GM12872 (cell line): ENCODE measurements at regions not wholly inside any gene's neighbourhood (a gene's known extent, or its start where the extent isn't known, plus 50 kb on each side); places are given as distances from the start of the nearest gene placed in this dataset.

Source experiments
- CTCF ChIP-seq: IDR thresholded peaks from 3 replicates; pipeline ENCODE4 v1.5.1; 2011; ENCODE audit warnings: low read depth, mild to moderate bottlenecking, low read length, moderate library complexity; ENCODE audit not compliant: insufficient read depth

- TF ChIP-seq CTCF, result no peak
Observed at GRCh38 chr11:23711981-23712380, 784.9 kb upstream of the LUZP2 start.

- no peak for TF ChIP-seq CTCF
Observed at GRCh38 chr11:23719016-23719415, 777.8 kb upstream of the LUZP2 start.

GRCh38 chr11:23723861-23724260 lies 773.0 kb upstream of the LUZP2 start:
- no peak for TF ChIP-seq CTCF

DNA sequence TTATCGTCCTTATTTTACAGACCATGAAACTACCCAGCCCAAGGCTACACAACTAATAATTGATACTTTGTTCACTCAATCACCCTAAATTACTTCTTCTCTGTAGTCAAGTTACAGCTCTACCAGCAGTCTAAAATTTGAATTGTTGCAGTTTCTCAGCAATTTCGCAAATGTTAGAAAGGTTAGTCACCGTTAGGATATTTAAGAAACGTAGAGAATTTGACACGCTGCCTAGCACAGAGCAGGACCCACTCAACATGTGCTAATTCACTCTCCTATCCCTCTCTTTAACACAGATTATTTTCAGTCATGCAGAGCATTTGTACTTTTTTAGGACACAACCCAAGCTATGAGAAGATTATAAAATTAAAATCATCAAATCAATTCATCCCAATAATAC lies 771.1 kb upstream of the LUZP2 start:
- TF ChIP-seq CTCF, result no peak

DNA sequence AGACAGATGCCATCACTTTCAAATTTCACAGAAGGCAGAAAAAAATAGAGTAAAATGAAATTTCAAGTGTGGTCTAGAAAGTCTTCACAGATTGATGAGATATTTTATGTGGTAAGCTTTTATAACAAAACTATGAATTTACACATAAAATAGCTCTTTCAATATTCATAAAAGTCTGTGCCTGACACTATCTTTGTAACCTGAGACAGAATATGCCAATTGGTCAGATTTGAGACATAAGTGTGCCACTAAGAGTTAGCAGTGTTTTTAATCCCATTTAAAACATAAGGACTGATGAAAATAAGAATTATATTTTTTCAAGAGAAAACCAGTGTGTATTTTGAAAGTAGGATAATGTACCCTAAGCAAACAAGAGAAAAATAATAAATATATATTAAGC lies 769.5 kb upstream of the LUZP2 start:
- TF ChIP-seq CTCF, result no peak

DNA sequence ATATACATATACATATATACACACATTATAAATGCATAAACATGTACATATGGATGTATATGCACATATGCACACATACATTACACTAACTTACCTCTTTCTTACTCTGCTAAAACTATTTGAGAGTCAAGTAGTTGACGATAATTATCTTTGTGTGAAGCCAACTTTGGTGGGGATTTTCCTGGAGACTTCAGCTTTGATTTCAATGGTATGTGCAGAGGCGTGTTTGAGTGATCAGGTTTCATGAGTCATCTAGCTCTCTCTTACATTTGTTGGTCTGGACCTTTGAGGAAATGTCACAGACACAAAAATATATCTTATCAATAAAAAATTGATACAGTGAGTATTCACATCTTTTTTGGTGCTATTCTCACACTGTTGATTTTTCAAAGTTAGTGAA lies 769.1 kb upstream of the LUZP2 start:
- TF ChIP-seq CTCF, result no peak

GRCh38 chr11:23729088-23729487 lies 767.8 kb upstream of the LUZP2 start:
- no peak for TF ChIP-seq CTCF
